Prostate gland (tissue), 2 donors: ENCODE measurements at regions not wholly inside any gene's neighbourhood (a gene's known extent, or its start where the extent isn't known, plus 50 kb on each side); places are given as distances from the start of the nearest gene placed in this dataset.

Experiments
- DNase-seq: peaks from one replicate; pipeline ENCODE4 v3.0.0-alpha.2; 2019; ENCODE audit warnings: low spot score
- H3K27ac ChIP-seq, 2 donors: fragments of 200-600 bp; sonication (generic); 2 replicates each; pipeline ENCODE4 v1.5.1; 2017 to 2019
- H3K27me3 ChIP-seq: fragments of 200-600 bp; sonication (generic); replicated peaks from 2 replicates; pipeline ENCODE4 v1.5.1; 2019; ENCODE audit not compliant: insufficient read depth
- H3K36me3 ChIP-seq, 2 donors: fragments of 200-600 bp; sonication (generic); 1 replicate in 1 of 2; 2 replicates in 1 of 2; pipeline versions ENCODE4 v1.5.1 to v1.8.1; 2017 to 2019
- H3K4me1 ChIP-seq: fragments of 200-600 bp; sonication (generic); replicated peaks from 2 replicates; pipeline ENCODE4 v1.5.1; 2019
- H3K4me3 ChIP-seq, 2 donors: fragments of 200-600 bp; sonication (generic); 2 replicates each; pipeline ENCODE4 v1.5.1; 2017 to 2019
- H3K9me3 ChIP-seq: fragments of 200-600 bp; sonication (generic); 2 replicates; pipeline ENCODE4 v1.5.1; 2017
- CTCF ChIP-seq, 4 experiments: fragments of 200-600 bp in 2 of 4; fragments of 450-650 bp in 2 of 4; sonication (generic) in 2 of 4; IDR thresholded peaks; 1 replicate in 3 of 4; 2 replicates in 1 of 4; pipeline ENCODE4 v1.5.1; 2016 to 2019; ENCODE audit warnings: antibody characterized with exemption in 4 of 4, mild to moderate bottlenecking in 2 of 4, moderate library complexity in 2 of 4
- POLR2A ChIP-seq: fragments of 450-650 bp; IDR thresholded peaks from one replicate; pipeline ENCODE4 v1.6.1; 2016; ENCODE audit warnings: antibody characterized with exemption, mild to moderate bottlenecking
- POLR2AphosphoS5 ChIP-seq: sonication (generic); formaldehyde crosslinking; IDR thresholded peaks from one replicate; pipeline ENCODE4 v1.6.1; 2017; ENCODE audit warnings: antibody characterized with exemption
- WGBS: methylation state at CpG from one replicate; pipeline ENCODE4 v1.1.5; 2018; 5-methylcytosine and 5-hydroxymethylcytosine counted together
- intact Hi-C: fragments of 100-400 bp; cut with DNase I; formaldehyde crosslinking; loops from one replicate; pipeline ENCODE4 v1.14.2; 2022

DNA sequence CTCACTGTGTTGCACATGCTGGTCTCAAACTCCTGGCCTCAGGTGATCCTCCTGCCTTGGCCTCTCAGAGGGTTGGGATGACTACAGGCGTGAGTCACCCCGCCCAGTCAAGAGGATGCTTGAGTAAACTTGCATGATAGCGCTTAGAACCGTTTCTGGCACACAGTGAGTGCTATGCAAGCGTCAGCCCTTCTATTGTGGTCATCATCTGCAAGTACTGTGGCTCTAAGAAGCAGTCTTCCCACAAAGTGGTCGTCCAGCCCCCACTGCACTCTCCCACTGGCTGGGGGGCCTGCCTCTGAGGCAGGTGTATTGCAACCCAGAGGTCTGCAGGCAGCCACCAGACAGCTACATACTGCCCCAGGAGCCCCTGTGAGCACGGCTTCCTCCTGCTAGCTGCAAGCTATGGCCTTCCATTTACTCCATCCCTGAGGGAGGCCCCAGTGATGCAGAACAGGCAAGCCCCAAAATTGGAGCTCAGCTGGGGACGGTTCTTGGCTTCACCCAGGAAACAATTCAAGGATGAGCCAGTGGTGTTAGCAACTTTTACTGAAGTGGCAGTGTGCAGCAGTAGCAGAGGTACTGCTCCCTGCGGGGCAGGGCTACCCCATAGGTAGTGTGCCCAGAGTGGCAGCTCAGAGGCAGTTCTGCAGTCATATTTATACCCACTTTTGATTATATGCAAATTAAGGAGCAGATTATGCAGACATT, 95.4 kb downstream of the LSM3 start:
- Histone ChIP-seq H3K27ac (no peak overlapping the region), H3K4me1 (no peaks in the 10 kb centered on the region), H3K9me3 (no peaks in the 10 kb centered on the region), H3K27me3 (no peaks in the 10 kb centered on the region), H3K36me3 (no peaks in the 10 kb centered on the region), H3K4me3 (no peak overlapping the region)
- TF ChIP-seq POLR2AphosphoS5 (no peak), CTCF (IDR thresholded peaks at IDR 0.05) (no peak), POLR2A (no peak)
- 84% methylated on average over 9 of the region's 9 CpGs for WGBS
- DNase-seq: no peak
- intact Hi-C loops: no loop called here

GRCh38 chr3:14274612-14274936, 96.0 kb downstream of the LSM3 start:
- TF ChIP-seq CTCF (IDR thresholded peaks at IDR 0.05) (no peak), POLR2A (no peak), POLR2AphosphoS5 (no peak)
- intact Hi-C loops: no loop called here
- 90% methylated on average over 6 of the region's 6 CpGs for WGBS

DNA sequence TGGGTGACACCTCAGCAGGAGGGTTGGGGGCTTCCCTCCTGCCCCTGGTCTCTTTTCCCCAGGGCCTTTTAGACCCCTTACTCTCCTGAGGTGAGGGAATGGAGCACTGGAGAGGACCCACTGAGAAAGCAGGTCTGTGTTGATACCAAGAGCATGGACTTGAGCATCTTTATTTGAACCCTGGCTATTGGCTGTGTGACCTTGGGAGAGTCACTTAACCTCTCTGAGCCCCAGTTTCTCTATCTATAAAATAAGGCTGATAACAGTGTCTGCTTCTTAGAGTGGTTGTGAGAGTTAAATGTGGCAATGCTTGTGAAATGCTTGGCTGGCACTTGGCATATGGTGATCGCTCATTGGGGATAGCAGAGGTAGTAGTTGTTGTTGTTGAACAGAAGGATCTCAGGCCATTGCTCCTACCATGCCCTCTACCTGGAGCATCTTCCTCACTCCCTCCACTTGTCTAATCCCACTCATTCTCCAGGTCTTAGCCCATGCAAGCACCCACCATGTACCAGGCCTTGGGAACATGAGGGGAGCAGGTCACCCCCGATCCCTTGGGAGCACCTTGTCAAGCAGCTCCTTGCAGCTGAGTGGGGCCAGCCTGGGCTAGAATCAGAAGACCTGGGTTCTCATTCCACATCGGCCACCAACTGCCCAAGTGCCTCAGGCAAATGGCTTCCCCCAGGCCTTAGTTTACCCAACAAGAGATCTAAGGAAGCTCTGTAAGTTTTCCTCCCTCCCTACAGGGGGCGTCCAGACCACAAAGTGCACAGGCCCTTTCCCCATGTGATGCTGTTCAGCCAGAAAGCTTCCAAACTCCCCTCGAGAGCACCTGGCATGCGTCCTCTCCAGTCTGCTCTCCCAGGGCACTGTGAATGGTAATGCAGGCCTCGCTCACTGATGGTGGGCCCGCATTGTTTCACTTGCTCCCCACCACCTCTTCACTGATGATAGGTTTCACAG, 96.7 kb downstream of the LSM3 start:
- no peaks in the 10 kb centered on the region for H3K27me3 ChIP-seq
- H3K4me3 ChIP-seq: no peak overlapping the region
- DNase-seq: no peak
- 92% methylated on average over 8 of the region's 8 CpGs for WGBS
- H3K4me1 ChIP-seq: no peaks in the 10 kb centered on the region
- H3K27ac ChIP-seq: no peak overlapping the region
- TF ChIP-seq POLR2A: no peak
- no peak for TF ChIP-seq POLR2AphosphoS5
- TF ChIP-seq CTCF (IDR thresholded peaks at IDR 0.05): no peak
- H3K9me3 ChIP-seq: no peaks in the 10 kb centered on the region
- H3K36me3 ChIP-seq: no peaks in the 10 kb centered on the region
- intact Hi-C loops: no loop called here

More at GRCh38 chr3:14274612-14274936, 96.0 kb downstream of the LSM3 start:
- Histone ChIP-seq H3K9me3 (no peaks in the 10 kb centered on the region), H3K27me3 (no peaks in the 10 kb centered on the region), H3K4me3 (no peak overlapping the region), H3K27ac (no peak overlapping the region), H3K4me1 (no peaks in the 10 kb centered on the region), H3K36me3 (no peaks in the 10 kb centered on the region)
- no peak for DNase-seq

DNA sequence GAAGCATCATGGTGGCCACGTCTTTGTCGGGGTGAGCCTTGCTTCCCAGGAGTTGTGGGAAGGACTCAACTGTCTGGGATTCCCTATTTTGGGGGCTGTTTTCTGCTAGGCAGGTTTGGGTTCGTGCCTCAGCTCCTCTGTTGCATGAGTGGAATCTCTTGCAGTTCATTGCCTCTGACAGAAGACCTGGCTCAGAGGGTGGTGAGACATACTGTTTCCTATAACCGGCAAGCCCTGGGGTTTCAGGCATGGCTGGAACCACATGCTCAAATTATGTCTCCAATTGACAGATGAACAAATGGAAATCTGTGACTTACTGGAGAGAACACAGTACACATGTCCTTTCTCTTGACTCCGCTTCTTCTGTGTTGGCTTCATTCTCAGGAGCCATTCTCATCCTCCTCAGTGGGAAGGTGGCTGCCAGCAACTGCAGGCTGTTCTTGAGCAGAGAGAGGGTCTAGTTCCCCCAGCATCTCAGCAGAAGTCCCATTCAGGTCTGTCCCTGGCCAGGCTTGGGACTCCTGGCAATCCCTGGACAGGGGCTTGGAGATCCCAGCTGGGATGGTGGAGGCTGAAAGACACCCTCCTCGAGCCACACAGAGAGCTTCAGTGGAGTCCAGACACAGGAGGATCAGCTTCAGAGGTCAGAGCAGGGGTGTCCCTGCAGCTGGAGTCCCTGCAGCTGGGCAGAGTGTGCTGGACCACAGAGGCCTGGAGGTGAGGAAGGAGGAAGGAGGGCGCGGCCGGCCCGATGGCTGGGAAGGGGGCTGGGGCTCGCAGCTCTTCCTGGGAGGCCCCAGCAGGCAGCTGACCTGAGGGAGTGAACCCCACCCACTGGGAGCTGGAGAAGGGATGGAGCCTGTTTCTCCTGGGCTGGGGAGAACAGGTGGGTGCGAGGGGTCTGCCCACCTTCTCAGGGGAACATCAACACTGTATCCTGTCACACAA, 97.6 kb downstream of the LSM3 start:
- DNase-seq: no peak
- Histone ChIP-seq H3K9me3 (no peaks in the 10 kb centered on the region), H3K27ac (no peak overlapping the region), H3K27me3 (no peaks in the 10 kb centered on the region), H3K4me1 (no peaks in the 10 kb centered on the region), H3K36me3 (no peaks in the 10 kb centered on the region), H3K4me3 (no peak overlapping the region)
- intact Hi-C loops: no loop called here
- WGBS: 91% methylated on average over 12 of the region's 12 CpGs
- TF ChIP-seq POLR2AphosphoS5: no peak
- TF ChIP-seq POLR2A: no peak
- TF ChIP-seq CTCF (IDR thresholded peaks at IDR 0.05): no peak
